ENCODE measurements at regions not wholly inside any gene's neighbourhood (a gene's known extent, or its start where the extent isn't known, plus 50 kb on each side); places are given as distances from the start of the nearest gene placed in this dataset.

DNA sequence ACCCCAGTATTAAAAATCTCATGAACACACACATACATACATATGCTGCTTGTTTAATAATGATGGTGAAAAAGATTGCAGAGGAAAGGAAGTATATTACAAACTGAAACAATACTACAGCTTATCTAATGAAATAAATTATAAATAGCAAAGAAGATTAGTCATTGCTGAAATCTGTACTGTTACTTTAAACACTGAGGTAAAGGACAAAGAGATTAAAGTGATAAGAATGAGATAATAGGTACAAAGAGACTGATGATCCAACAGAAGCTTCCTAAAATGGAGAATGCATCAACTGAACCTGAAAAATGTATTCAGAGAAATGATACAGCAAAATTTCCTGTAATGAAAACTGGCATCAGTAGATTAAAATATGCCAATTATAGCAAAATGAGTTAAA lies 91.5 kb upstream of the KCND2 start:
- no peak for TF ChIP-seq POLR2A (IDR thresholded peaks at IDR 0.05)
- TF ChIP-seq, protein P1, sequence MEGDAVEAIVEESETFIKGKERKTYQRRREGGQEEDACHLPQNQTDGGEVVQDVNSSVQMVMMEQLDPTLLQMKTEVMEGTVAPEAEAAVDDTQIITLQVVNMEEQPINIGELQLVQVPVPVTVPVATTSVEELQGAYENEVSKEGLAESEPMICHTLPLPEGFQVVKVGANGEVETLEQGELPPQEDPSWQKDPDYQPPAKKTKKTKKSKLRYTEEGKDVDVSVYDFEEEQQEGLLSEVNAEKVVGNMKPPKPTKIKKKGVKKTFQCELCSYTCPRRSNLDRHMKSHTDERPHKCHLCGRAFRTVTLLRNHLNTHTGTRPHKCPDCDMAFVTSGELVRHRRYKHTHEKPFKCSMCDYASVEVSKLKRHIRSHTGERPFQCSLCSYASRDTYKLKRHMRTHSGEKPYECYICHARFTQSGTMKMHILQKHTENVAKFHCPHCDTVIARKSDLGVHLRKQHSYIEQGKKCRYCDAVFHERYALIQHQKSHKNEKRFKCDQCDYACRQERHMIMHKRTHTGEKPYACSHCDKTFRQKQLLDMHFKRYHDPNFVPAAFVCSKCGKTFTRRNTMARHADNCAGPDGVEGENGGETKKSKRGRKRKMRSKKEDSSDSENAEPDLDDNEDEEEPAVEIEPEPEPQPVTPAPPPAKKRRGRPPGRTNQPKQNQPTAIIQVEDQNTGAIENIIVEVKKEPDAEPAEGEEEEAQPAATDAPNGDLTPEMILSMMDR (IDR thresholded peaks at IDR 0.05), result no peak
